ENCODE measurements at regions not wholly inside any gene's neighbourhood (a gene's known extent, or its start where the extent isn't known, plus 50 kb on each side); places are given as distances from the start of the nearest gene placed in this dataset.
A peak's percentile ranks its signal among the peaks of the same experiment; 100 is the strongest.
"Not testable (repeated sequence)": the region's sequence is repeated elsewhere in the genome, so short reads cannot be mapped to it uniquely, and the experiment has no call there.

- Histone ChIP-seq H3K36me3 (no peaks in the 10 kb centered on the region), H3K27ac (peak overlapping the region; percentile 88 to 98), H3K4me3 (peak overlapping the region; percentile 71 to 99), H3K27me3 (no peaks in the 10 kb centered on the region), H3K9me3 (no peaks in the 10 kb centered on the region), H3K4me1 (peaks cover 0 to 6% of the 10 kb centered on the region in 2 donors)
- TF ChIP-seq, protein P1, sequence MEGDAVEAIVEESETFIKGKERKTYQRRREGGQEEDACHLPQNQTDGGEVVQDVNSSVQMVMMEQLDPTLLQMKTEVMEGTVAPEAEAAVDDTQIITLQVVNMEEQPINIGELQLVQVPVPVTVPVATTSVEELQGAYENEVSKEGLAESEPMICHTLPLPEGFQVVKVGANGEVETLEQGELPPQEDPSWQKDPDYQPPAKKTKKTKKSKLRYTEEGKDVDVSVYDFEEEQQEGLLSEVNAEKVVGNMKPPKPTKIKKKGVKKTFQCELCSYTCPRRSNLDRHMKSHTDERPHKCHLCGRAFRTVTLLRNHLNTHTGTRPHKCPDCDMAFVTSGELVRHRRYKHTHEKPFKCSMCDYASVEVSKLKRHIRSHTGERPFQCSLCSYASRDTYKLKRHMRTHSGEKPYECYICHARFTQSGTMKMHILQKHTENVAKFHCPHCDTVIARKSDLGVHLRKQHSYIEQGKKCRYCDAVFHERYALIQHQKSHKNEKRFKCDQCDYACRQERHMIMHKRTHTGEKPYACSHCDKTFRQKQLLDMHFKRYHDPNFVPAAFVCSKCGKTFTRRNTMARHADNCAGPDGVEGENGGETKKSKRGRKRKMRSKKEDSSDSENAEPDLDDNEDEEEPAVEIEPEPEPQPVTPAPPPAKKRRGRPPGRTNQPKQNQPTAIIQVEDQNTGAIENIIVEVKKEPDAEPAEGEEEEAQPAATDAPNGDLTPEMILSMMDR (IDR thresholded peaks at IDR 0.05): no peak
- intact Hi-C loops (cut with DNase I): loop anchor here (1.0 to 5.0 kb wide), 3 partner anchors 79 to 482 kb away; partner anchors contain the start of genes GOSR1 and NSRP1
- no peak for DNase-seq (ENCODE audit: low spot score in 2 of 2)
These were observed 122.3 kb downstream of the GOSR1 start for GRCh38 chr17:30599428-30600059.

DNA sequence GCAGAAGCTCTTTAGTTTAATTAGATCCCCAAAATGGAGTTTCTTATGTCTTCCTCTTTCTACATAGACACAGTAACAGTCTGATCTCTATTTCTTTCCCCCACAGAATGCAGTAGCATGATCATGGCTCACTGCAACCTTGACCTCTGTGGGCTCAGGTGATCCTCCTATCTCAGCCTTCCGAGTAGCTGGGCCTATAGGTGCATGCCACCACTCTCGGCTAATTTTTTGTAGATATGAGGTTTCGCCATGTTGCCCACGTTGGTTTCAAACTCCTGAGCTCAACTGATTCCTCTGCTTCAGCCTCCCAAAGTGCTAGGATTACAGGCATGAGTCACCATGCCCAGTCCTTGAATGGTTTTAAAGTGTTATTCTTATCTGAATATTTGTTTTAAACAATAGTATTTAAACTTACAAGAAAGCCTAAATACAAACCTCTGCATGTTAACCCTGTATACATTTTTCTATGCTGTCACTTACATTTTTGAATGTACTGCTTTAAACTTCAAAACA, 120.6 kb downstream of the GOSR1 start:
- intact Hi-C loops (cut with DNase I): no loop called here
- DNase-seq (ENCODE audit: low spot score in 2 of 2): no peak
- no peaks in the 10 kb centered on the region for H3K36me3 ChIP-seq
- H3K4me3 ChIP-seq: no peak overlapping the region
- no peaks in the 10 kb centered on the region for H3K27me3 ChIP-seq
- no peaks in the 10 kb centered on the region for H3K9me3 ChIP-seq
- TF ChIP-seq, protein P1 (IDR thresholded peaks at IDR 0.05): no peak
- peaks cover 0 to 3% of the 10 kb centered on the region in 2 donors for H3K4me1 ChIP-seq
- H3K27ac ChIP-seq: no peak overlapping the region

GRCh38 chr17:30596948-30597775, 120.0 kb downstream of the GOSR1 start:
- intact Hi-C loops (cut with DNase I): not testable (repeated sequence)

DNA sequence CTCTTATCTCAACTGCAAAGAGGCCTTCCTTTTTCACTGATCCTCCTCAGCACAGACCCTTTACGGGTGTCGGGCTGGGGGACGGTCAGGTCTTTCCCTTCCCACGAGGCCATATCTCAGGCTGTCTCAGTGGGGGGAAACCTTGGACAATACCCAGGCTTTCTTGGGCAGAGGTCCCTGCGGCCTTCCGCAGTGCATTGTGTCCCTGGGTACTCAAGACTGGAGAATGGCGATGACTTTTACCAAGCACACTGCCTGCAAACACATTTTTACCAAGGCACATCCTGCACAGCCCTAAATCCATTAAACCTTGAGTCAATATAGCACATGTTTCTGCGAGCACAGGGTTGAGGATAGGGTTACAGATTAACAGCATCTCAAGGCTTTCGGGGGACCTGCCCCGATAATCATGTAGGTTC, 117.8 kb downstream of the GOSR1 start:
- H3K27me3 ChIP-seq; H3K4me3 ChIP-seq; H3K4me1 ChIP-seq; intact Hi-C loops (cut with DNase I); DNase-seq (ENCODE audit: low spot score in 2 of 2); H3K9me3 ChIP-seq; H3K36me3 ChIP-seq; H3K27ac ChIP-seq: not testable (repeated sequence)

More at GRCh38 chr17:30596948-30597775, 120.0 kb downstream of the GOSR1 start:
- H3K9me3 ChIP-seq; H3K27me3 ChIP-seq; H3K4me1 ChIP-seq; DNase-seq (ENCODE audit: low spot score in 2 of 2); H3K36me3 ChIP-seq; H3K27ac ChIP-seq; H3K4me3 ChIP-seq: not testable (repeated sequence)

DNA sequence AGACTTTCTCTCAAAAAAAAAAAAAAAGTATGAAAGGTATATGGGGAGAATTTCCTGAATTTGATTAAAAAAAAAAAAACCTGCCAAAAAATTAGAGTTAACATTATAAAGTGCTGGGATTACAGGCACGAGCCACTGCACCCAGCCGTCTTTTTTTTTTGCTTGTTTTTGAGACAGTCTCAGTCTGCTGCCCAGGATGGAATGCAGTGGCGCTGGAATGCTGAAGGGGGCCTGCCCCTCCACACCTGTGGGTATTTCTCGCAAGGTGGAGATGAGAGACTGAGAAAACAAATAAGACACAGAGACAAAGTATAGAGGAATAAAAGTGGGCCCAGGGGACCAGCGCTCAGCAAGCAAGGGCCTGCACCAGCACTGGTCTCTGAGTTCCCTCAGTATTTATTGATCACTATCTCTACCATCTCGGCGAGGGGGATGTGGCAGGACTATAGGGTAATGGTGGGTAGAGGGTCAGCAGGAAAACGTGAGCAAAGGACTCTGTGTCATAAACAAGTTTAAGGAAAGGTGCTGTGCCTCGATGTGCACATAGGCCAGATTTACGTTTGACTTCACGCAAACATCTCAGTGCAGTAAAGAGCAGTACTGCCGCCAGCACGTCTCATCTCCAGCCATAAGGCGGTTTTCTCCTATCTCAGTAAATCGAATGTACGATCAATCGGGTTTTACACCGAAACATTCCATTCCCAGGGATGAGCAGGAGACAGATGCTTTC, 117.2 kb downstream of the GOSR1 start:
- intact Hi-C loops (cut with DNase I): no loop called here
- no peak overlapping the region for H3K4me3 ChIP-seq
- DNase-seq (ENCODE audit: low spot score in 2 of 2): no peak
- no peaks in the 10 kb centered on the region for H3K9me3 ChIP-seq
- TF ChIP-seq, protein P1 (IDR thresholded peaks at IDR 0.05): no peak
- no peaks in the 10 kb centered on the region for H3K36me3 ChIP-seq
- H3K4me1 ChIP-seq: no peaks in the 10 kb centered on the region
- H3K27ac ChIP-seq: no peak overlapping the region
- no peaks in the 10 kb centered on the region for H3K27me3 ChIP-seq

DNA sequence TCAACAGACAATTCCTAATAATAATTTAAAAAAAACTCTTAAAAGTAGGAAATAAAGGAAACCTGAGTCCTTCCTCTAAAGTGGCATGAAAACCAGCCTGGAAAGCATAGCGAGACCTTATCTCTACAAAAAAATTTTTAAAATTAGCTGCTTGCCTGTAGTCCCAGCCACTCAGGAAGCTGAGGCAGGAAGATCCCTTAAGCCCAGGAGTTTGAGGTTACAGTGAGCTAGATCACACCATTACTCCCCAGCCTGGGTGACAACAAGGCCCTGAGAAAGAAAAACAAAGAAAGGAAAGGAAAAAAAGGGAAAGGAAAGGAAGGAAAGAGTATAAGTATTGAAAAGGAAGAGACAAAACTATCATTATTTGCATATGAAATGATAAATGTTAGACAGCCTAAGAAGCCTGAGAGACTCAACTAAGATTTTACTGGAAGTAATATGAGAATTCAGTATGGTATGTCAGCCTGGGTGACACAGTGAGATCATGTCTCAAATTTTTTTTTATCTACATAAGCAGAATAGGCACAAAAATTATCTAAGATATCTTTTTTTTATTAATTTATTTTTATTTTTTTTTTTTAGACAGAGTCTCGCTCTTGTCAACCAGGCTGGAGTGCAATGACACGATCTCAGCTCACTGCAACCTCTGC, 113.0 kb downstream of the GOSR1 start:
- Histone ChIP-seq H3K36me3 (no peaks in the 10 kb centered on the region), H3K9me3 (no peaks in the 10 kb centered on the region), H3K27ac (no peak overlapping the region), H3K27me3 (no peaks in the 10 kb centered on the region), H3K4me1 (no peaks in the 10 kb centered on the region), H3K4me3 (no peak overlapping the region)
- TF ChIP-seq, protein P1 (IDR thresholded peaks at IDR 0.05): no peak
- no peak for DNase-seq (ENCODE audit: low spot score in 2 of 2)
- intact Hi-C loops (cut with DNase I): no loop called here
